CD14-positive monocyte (primary cell): ENCODE measurements at regions not wholly inside any gene's neighbourhood (a gene's known extent, or its start where the extent isn't known, plus 50 kb on each side); places are given as distances from the start of the nearest gene placed in this dataset.

Experiments used
- DNase-seq, 3 donors: peaks; one replicate each; pipeline ENCODE4 v3.0.0-alpha.2; 2011 to 2022
- H2AFZ ChIP-seq: 2 replicates; pipeline ENCODE4 v1.6.0; 2012; ENCODE audit warnings: mild to moderate bottlenecking, low read depth, low read length, inconsistent platforms; ENCODE audit not compliant: insufficient read depth, poor library complexity, severe bottlenecking
- H3K27ac ChIP-seq, 2 donors: 1 replicate in 1 of 2; 2 replicates in 1 of 2; pipeline ENCODE4 v1.5.1; 2012 to 2013; ENCODE audit warnings: low read length in 2 of 2, control low read depth in 1 of 2, inconsistent platforms in 1 of 2, low read depth in 1 of 2, mild to moderate bottlenecking in 1 of 2
- H3K27me3 ChIP-seq, 2 donors: one replicate each; pipeline versions ENCODE4 v1.6.0 to v1.6.1; 2011 to 2013; ENCODE audit warnings: low read length in 2 of 2; ENCODE audit not compliant: control insufficient read depth in 2 of 2, insufficient read depth in 2 of 2
- H3K36me3 ChIP-seq, 2 donors: replicated peaks in 1 of 2; 1 replicate in 1 of 2; 2 replicates in 1 of 2; pipeline versions ENCODE4 v1.5.1 to v1.6.1; 2012 to 2013; ENCODE audit warnings: low read length in 2 of 2, control low read depth in 1 of 2, inconsistent platforms in 1 of 2, mild to moderate bottlenecking in 1 of 2; ENCODE audit not compliant: insufficient read depth in 2 of 2, control insufficient read depth in 1 of 2
- H3K4me1 ChIP-seq, 2 donors: 1 replicate in 1 of 2; 2 replicates in 1 of 2; pipeline versions ENCODE4 v1.5.1 to v1.6.1; 2012 to 2013; ENCODE audit warnings: low read length in 2 of 2, control low read depth in 1 of 2, inconsistent platforms in 1 of 2, mild to moderate bottlenecking in 1 of 2, moderate library complexity in 1 of 2; ENCODE audit not compliant: insufficient read depth in 2 of 2, control insufficient read depth in 1 of 2
- H3K4me2 ChIP-seq: replicated peaks from 2 replicates; pipeline ENCODE3; 2012; ENCODE audit warnings: low read length, moderate library complexity, mild to moderate bottlenecking; ENCODE audit not compliant: poor library complexity, severe bottlenecking; ENCODE audit errors: extremely low read depth
- H3K4me3 ChIP-seq, 3 experiments: fragments of 200-600 bp in 1 of 3; sonication (generic) in 1 of 3; replicated peaks in 1 of 3; 1 replicate in 2 of 3; 2 replicates in 1 of 3; pipeline ENCODE4 v1.5.1; 2011 to 2013; ENCODE audit warnings: low read length in 3 of 3, mild to moderate bottlenecking in 3 of 3, control low read depth in 2 of 3, low read depth in 2 of 3, inconsistent platforms in 1 of 3, moderate library complexity in 1 of 3
- H3K79me2 ChIP-seq: 2 replicates; pipeline ENCODE4 v1.6.0; 2012; ENCODE audit warnings: mild to moderate bottlenecking, control low read depth, inconsistent platforms, low read length, moderate library complexity; ENCODE audit not compliant: insufficient read depth
- H3K9ac ChIP-seq: 2 replicates; pipeline ENCODE4 v1.6.0; 2017; ENCODE audit warnings: low read length, mild to moderate bottlenecking; ENCODE audit not compliant: insufficient read depth, poor library complexity, severe bottlenecking
- H3K9me3 ChIP-seq, 2 donors: replicated peaks in 1 of 2; 1 replicate in 1 of 2; 2 replicates in 1 of 2; pipeline versions ENCODE4 v1.5.1 to v1.6.1; 2012 to 2013; ENCODE audit warnings: low read length in 2 of 2, control low read depth in 1 of 2; ENCODE audit not compliant: control insufficient read depth in 1 of 2, insufficient read depth in 1 of 2
- H4K20me1 ChIP-seq: 2 replicates; pipeline ENCODE4 v1.6.0; 2012; ENCODE audit warnings: mild to moderate bottlenecking, low read length, control low read depth, moderate library complexity; ENCODE audit not compliant: insufficient read depth
- H3K27ac Mint-ChIP-seq, 7 donors: one replicate each; pipeline ENCODE4 v1.8.0; 2020; ENCODE audit warnings: mild to moderate bottlenecking in 7 of 7, mixed read lengths in 7 of 7, moderate library complexity in 6 of 7, inconsistent platforms in 2 of 7
- H3K27me3 Mint-ChIP-seq, 3 donors: one replicate each; pipeline ENCODE4 v1.8.0; 2021 to 2022; ENCODE audit warnings: low read depth in 3 of 3, mild to moderate bottlenecking in 3 of 3, mixed read lengths in 3 of 3, moderate library complexity in 3 of 3, inconsistent platforms in 1 of 3
- H3K36me3 Mint-ChIP-seq, 2 donors: one replicate each; pipeline ENCODE4 v1.8.0; 2020; ENCODE audit warnings: mixed read lengths in 2 of 2, inconsistent platforms in 1 of 2, mild to moderate bottlenecking in 1 of 2
- H3K4me1 Mint-ChIP-seq: one replicate; pipeline ENCODE4 v1.8.0; 2020; ENCODE audit warnings: mild to moderate bottlenecking, mixed read lengths
- H3K4me3 Mint-ChIP-seq, 2 donors: one replicate each; pipeline ENCODE4 v1.8.0; 2020; ENCODE audit warnings: mild to moderate bottlenecking in 2 of 2, mixed read lengths in 2 of 2, moderate library complexity in 1 of 2
- H3K9me3 Mint-ChIP-seq, 7 donors: one replicate each; pipeline ENCODE4 v1.8.0; 2020 to 2022; ENCODE audit warnings: mixed read lengths in 7 of 7, mild to moderate bottlenecking in 6 of 7, moderate library complexity in 6 of 7, inconsistent platforms in 2 of 7
- WGBS: methylation state at CpG from one replicate; pipeline ENCODE4 v1.1.5; 2013; ENCODE audit warnings: missing lambda C conversion rate; ENCODE audit not compliant: insufficient coverage; 5-methylcytosine and 5-hydroxymethylcytosine counted together
- intact Hi-C, 2 donors: fragments of 100-400 bp; cut with micrococcal nuclease; formaldehyde crosslinking; loops; one replicate each; pipeline versions ENCODE4 v1.15.0 to v1.15.1; 2023
- TF ChIP-seq, protein P1 (sequence below): fragments of 200-600 bp; IDR thresholded peaks from one replicate; pipeline ENCODE4 v1.8.0; 2022; ENCODE audit warnings: antibody characterized with exemption, mild to moderate bottlenecking

DNA sequence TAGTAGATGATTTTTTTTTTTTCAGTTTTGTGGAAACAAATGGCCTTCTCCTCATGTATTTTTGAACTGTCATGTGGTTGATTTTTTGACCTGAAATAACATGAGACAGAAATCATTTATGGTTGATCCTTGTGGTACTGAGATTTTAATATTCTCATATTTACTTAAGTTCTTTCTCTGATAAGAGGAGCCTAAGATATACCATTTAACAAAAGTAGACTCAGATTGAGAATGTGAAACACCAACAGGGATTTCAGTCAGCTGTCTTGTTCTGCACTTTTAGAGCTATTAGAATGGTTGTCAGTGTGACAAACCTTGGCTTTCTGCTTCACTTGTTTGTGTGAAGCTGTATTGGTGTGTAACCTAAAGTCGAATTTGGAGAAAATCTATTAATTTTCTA, 575.7 kb downstream of the SPOCK3 start:
- H3K4me1 Mint-ChIP-seq = no peaks in the 10 kb centered on the region
- no peak overlapping the region for H3K27ac Mint-ChIP-seq
- H3K4me3 Mint-ChIP-seq = no peak overlapping the region
- peaks cover 0 to 3% (median 0%) of the 10 kb centered on the region in 7 donors for H3K9me3 Mint-ChIP-seq
- H3K9me3 ChIP-seq = peaks cover 0 to 2% of the 10 kb centered on the region in 2 donors
- no peaks in the 10 kb centered on the region for H4K20me1 ChIP-seq
- H3K27ac ChIP-seq = no peak overlapping the region
- no peak overlapping the region for H3K4me2 ChIP-seq
- H3K4me1 ChIP-seq = no peaks in the 10 kb centered on the region
- TF ChIP-seq, protein P1, sequence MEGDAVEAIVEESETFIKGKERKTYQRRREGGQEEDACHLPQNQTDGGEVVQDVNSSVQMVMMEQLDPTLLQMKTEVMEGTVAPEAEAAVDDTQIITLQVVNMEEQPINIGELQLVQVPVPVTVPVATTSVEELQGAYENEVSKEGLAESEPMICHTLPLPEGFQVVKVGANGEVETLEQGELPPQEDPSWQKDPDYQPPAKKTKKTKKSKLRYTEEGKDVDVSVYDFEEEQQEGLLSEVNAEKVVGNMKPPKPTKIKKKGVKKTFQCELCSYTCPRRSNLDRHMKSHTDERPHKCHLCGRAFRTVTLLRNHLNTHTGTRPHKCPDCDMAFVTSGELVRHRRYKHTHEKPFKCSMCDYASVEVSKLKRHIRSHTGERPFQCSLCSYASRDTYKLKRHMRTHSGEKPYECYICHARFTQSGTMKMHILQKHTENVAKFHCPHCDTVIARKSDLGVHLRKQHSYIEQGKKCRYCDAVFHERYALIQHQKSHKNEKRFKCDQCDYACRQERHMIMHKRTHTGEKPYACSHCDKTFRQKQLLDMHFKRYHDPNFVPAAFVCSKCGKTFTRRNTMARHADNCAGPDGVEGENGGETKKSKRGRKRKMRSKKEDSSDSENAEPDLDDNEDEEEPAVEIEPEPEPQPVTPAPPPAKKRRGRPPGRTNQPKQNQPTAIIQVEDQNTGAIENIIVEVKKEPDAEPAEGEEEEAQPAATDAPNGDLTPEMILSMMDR = no peak
- no peak for DNase-seq
- H3K27me3 ChIP-seq = no peaks in the 10 kb centered on the region
- no CpG with 5 or more reads among the region's 1 CpG for WGBS
- H3K27me3 Mint-ChIP-seq = no peaks in the 10 kb centered on the region
- no peaks in the 10 kb centered on the region for H3K36me3 Mint-ChIP-seq
- H3K36me3 ChIP-seq = no peaks in the 10 kb centered on the region
- intact Hi-C loops = no loop called here
- no peak overlapping the region for H3K4me3 ChIP-seq
- no peak overlapping the region for H3K9ac ChIP-seq
- no peak overlapping the region for H2AFZ ChIP-seq
- no peaks in the 10 kb centered on the region for H3K79me2 ChIP-seq

DNA sequence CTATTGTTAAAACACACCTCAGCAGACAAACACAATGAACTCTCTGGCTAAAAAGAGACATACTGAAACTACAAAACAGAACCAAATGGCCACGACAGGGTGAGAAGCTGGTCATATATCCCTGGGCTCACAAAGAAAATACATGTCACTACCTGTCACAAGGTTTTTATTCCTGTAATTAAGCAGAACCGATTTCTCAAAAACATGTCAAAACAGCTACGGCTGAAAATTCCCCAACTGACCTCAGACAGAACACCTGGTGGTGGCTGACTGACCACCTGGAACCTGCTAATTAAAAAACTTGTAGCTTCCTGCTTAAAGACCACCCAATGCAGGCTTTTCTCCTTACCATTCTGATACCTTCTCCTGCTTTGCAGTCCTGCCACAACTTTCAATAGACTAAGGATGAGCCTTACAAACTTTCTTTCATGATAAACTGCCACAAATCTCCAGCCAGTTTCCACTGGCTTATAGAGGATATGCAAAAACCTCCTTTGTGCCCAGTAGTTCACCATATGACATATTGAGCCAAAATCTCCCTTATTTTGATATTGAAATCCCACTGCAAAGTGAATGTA, 571.9 kb downstream of the SPOCK3 start:
- no peak for DNase-seq
- no peaks in the 10 kb centered on the region for H3K27me3 ChIP-seq
- H3K27me3 Mint-ChIP-seq = no peaks in the 10 kb centered on the region
- no peak overlapping the region for H3K4me3 Mint-ChIP-seq
- no peak overlapping the region for H3K4me3 ChIP-seq
- H3K9me3 Mint-ChIP-seq = peaks cover 0 to 2% (median 0%) of the 10 kb centered on the region in 7 donors
- no peaks in the 10 kb centered on the region for H3K36me3 Mint-ChIP-seq
- TF ChIP-seq, protein P1 = no peak
- no peaks in the 10 kb centered on the region for H3K79me2 ChIP-seq
- 72% methylated on average over 3 of the region's 3 CpGs for WGBS
- no peaks in the 10 kb centered on the region for H4K20me1 ChIP-seq
- no peaks in the 10 kb centered on the region for H3K36me3 ChIP-seq
- no peak overlapping the region for H3K9ac ChIP-seq
- intact Hi-C loops = no loop called here
- no peak overlapping the region for H3K4me2 ChIP-seq
- H3K4me1 ChIP-seq = no peaks in the 10 kb centered on the region
- no peak overlapping the region for H3K27ac ChIP-seq
- H3K27ac Mint-ChIP-seq = no peak overlapping the region
- peaks cover 0 to 2% of the 10 kb centered on the region in 2 donors for H3K9me3 ChIP-seq
- no peaks in the 10 kb centered on the region for H3K4me1 Mint-ChIP-seq
- no peak overlapping the region for H2AFZ ChIP-seq
